NCI-H1436 (cell line): ENCODE measurements at regions not wholly inside any gene's neighbourhood (a gene's known extent, or its start where the extent isn't known, plus 50 kb on each side); places are given as distances from the start of the nearest gene placed in this dataset.

Experiments used
- DNase-seq: peaks from one replicate; lab custom pipeline; 2025; lab: John Stamatoyannopoulos, UW

- DNase-seq = no peak
Measured at GRCh38 chr13:33751151-33751550, 66.8 kb upstream of the RFC3 start.

GRCh38 chr13:33752094-33752493 is 65.9 kb upstream of the RFC3 start:
- DNase-seq = no peak

- DNase-seq = no peak
Measured at GRCh38 chr13:33752597-33752996, 65.4 kb upstream of the RFC3 start.

GRCh38 chr13:33756929-33757328 is 61.0 kb upstream of the RFC3 start:
- no peak for DNase-seq

- no peak for DNase-seq
Measured at GRCh38 chr13:33757713-33758112, 60.2 kb upstream of the RFC3 start.

GRCh38 chr13:33758113-33758512 is 59.8 kb upstream of the RFC3 start:
- DNase-seq = no peak

GRCh38 chr13:33761740-33762139 is 56.2 kb upstream of the RFC3 start:
- no peak for DNase-seq

- no peak for DNase-seq
Measured at GRCh38 chr13:33763021-33763420, 54.9 kb upstream of the RFC3 start.

- no peak for DNase-seq
Measured at GRCh38 chr13:33764716-33765115, 53.2 kb upstream of the RFC3 start.

- no peak for DNase-seq
Measured at GRCh38 chr13:33766329-33767123, 51.4 kb upstream of the RFC3 start.

- no peak for DNase-seq
Measured at GRCh38 chr13:33767140-33767539, 50.8 kb upstream of the RFC3 start.
